Mesenchymal stem cell (in vitro differentiated cells and primary cell): ENCODE measurements at regions not wholly inside any gene's neighbourhood (a gene's known extent, or its start where the extent isn't known, plus 50 kb on each side); places are given as distances from the start of the nearest gene placed in this dataset.

Experiments used
- DNase-seq: peaks from one replicate; pipeline ENCODE4 v3.0.0-alpha.2; 2013
- H2AFZ ChIP-seq: one replicate; pipeline ENCODE4 v1.6.1; 2013; ENCODE audit warnings: low read depth, mild to moderate bottlenecking, control low read depth, inconsistent platforms, low read length, moderate library complexity
- H2AK5ac ChIP-seq: 2 replicates; pipeline ENCODE4 v1.6.1; 2013; ENCODE audit warnings: low read length, moderate library complexity, mild to moderate bottlenecking, inconsistent platforms; ENCODE audit not compliant: severe bottlenecking
- H2BK120ac ChIP-seq: one replicate; pipeline ENCODE4 v1.6.1; 2013; ENCODE audit warnings: low read depth, mild to moderate bottlenecking, inconsistent platforms, low read length, moderate library complexity
- H2BK12ac ChIP-seq, 2 experiments: one replicate each; pipeline ENCODE4 v1.6.1; 2013; ENCODE audit warnings: inconsistent platforms in 2 of 2, low read length in 2 of 2, mild to moderate bottlenecking in 2 of 2, moderate library complexity in 2 of 2, control low read depth in 1 of 2
- H2BK15ac ChIP-seq: one replicate; pipeline ENCODE4 v1.6.1; 2013; ENCODE audit warnings: mild to moderate bottlenecking, low read depth, inconsistent platforms; ENCODE audit not compliant: poor library complexity, severe bottlenecking
- H2BK5ac ChIP-seq: 2 replicates; pipeline ENCODE4 v1.6.1; 2013; ENCODE audit warnings: low read depth, mild to moderate bottlenecking, low read length, control low read depth, inconsistent platforms; ENCODE audit not compliant: poor library complexity, severe bottlenecking
- H3K14ac ChIP-seq, 2 experiments: one replicate each; pipeline ENCODE4 v1.6.1; 2013; ENCODE audit warnings: inconsistent platforms in 2 of 2, low read length in 2 of 2, control low read depth in 1 of 2, mild to moderate bottlenecking in 1 of 2, moderate library complexity in 1 of 2
- H3K18ac ChIP-seq, 2 experiments: one replicate each; pipeline ENCODE4 v1.6.1; 2013; ENCODE audit warnings: inconsistent platforms in 2 of 2, low read length in 2 of 2, control low read depth in 1 of 2, low read depth in 1 of 2, mild to moderate bottlenecking in 1 of 2
- H3K23ac ChIP-seq, 2 experiments: one replicate each; pipeline ENCODE4 v1.6.1; 2013; ENCODE audit warnings: inconsistent platforms in 2 of 2, low read length in 2 of 2, mild to moderate bottlenecking in 2 of 2, moderate library complexity in 2 of 2, control low read depth in 1 of 2
- H3K27ac ChIP-seq: 2 replicates; pipeline ENCODE4 v1.5.1; 2013; ENCODE audit warnings: mild to moderate bottlenecking, moderate library complexity, low read length, control low read depth, inconsistent platforms; ENCODE audit not compliant: poor library complexity, severe bottlenecking
- H3K27me3 ChIP-seq, 2 experiments: 2 replicates each; pipeline versions ENCODE4 v1.6.1 to v1.7.0; 2013; ENCODE audit warnings: low read length in 2 of 2, mild to moderate bottlenecking in 2 of 2, moderate library complexity in 2 of 2, control low read depth in 1 of 2, inconsistent platforms in 1 of 2; ENCODE audit not compliant: control insufficient read depth in 1 of 2, insufficient read depth in 1 of 2
- H3K36me3 ChIP-seq, 2 experiments: 2 replicates each; pipeline versions ENCODE4 v1.6.1 to v1.7.0; 2013; ENCODE audit warnings: low read length in 2 of 2, control low read depth in 1 of 2, inconsistent platforms in 1 of 2, low read depth in 1 of 2, mild to moderate bottlenecking in 1 of 2; ENCODE audit not compliant: insufficient read depth in 2 of 2, control insufficient read depth in 1 of 2
- H3K4ac ChIP-seq, 2 experiments: one replicate each; pipeline ENCODE4 v1.6.1; 2013; ENCODE audit warnings: inconsistent platforms in 2 of 2, low read length in 2 of 2, mild to moderate bottlenecking in 2 of 2, moderate library complexity in 2 of 2, control low read depth in 1 of 2, low read depth in 1 of 2
- H3K4me1 ChIP-seq: 2 replicates; pipeline ENCODE4 v1.6.1; 2013; ENCODE audit warnings: low read depth, low read length, control low read depth; ENCODE audit not compliant: control insufficient read depth, insufficient read depth
- H3K4me2 ChIP-seq: 2 replicates; pipeline ENCODE4 v1.6.1; 2013; ENCODE audit warnings: low read length, mild to moderate bottlenecking, inconsistent platforms; ENCODE audit not compliant: poor library complexity, severe bottlenecking
- H3K4me3 ChIP-seq, 2 experiments: 2 replicates each; pipeline versions ENCODE4 v1.5.1 to v1.7.0; 2013; ENCODE audit warnings: low read length in 2 of 2, mild to moderate bottlenecking in 2 of 2, control low read depth in 1 of 2, low read depth in 1 of 2; ENCODE audit not compliant: insufficient read depth in 1 of 2
- H3K79me1 ChIP-seq: replicated peaks from 2 replicates; pipeline ENCODE4 v1.6.1; 2013; ENCODE audit warnings: mild to moderate bottlenecking, control low read depth, low read length, inconsistent platforms; ENCODE audit not compliant: poor library complexity, severe bottlenecking
- H3K9ac ChIP-seq: 2 replicates; pipeline ENCODE4 v1.7.0; 2013; ENCODE audit warnings: mild to moderate bottlenecking, low read length, moderate library complexity
- H3K9me3 ChIP-seq: 2 replicates; pipeline ENCODE4 v1.7.0; 2013; ENCODE audit warnings: mild to moderate bottlenecking, low read length; ENCODE audit not compliant: control insufficient read depth
- H4K8ac ChIP-seq: one replicate; pipeline ENCODE4 v1.6.1; 2013; ENCODE audit warnings: inconsistent platforms, mild to moderate bottlenecking, low read length, moderate library complexity
- H4K91ac ChIP-seq: one replicate; pipeline ENCODE4 v1.6.1; 2013; ENCODE audit warnings: mild to moderate bottlenecking, low read length, inconsistent platforms
- WGBS: methylation state at CpG from one replicate; pipeline ENCODE4 v1.1.7; 2013; ENCODE audit warnings: mixed read lengths; 5-methylcytosine and 5-hydroxymethylcytosine counted together

GRCh38 chr17:71948703-71949422, 172.0 kb upstream of the SOX9 start:
- Histone ChIP-seq H3K4ac (no peak overlapping the region), H3K9me3 (no peaks in the 10 kb centered on the region), H3K4me2 (no peak overlapping the region), H3K4me3 (no peak overlapping the region), H3K27ac (no peak overlapping the region), H2BK120ac (no peak overlapping the region), H2BK15ac (no peak overlapping the region), H3K14ac (no peak overlapping the region), H2AFZ (no peak overlapping the region), H4K91ac (no peak overlapping the region), H3K79me1 (no peaks in the 10 kb centered on the region), H2BK5ac (no peak overlapping the region), H3K9ac (no peak overlapping the region), H4K8ac (no peak overlapping the region), H3K23ac (no peak overlapping the region), H3K27me3 (no peaks in the 10 kb centered on the region), H3K4me1 (no peaks in the 10 kb centered on the region), H3K36me3 (no peaks in the 10 kb centered on the region), H2BK12ac (no peak overlapping the region), H2AK5ac (no peak overlapping the region), H3K18ac (no peak overlapping the region)
- DNase-seq, result no peak
- WGBS, result 81% methylated on average over 4 of the region's 4 CpGs

- H2BK15ac ChIP-seq, result no peak overlapping the region
- no peak overlapping the region for H3K4ac ChIP-seq
- no peaks in the 10 kb centered on the region for H3K4me1 ChIP-seq
- H3K14ac ChIP-seq, result no peak overlapping the region
- H3K27ac ChIP-seq, result no peak overlapping the region
- no peak overlapping the region for H3K18ac ChIP-seq
- 92% methylated on average over 1 of the region's 2 CpGs for WGBS
- no peak overlapping the region for H2AK5ac ChIP-seq
- no peak overlapping the region for H3K4me3 ChIP-seq
- H2BK120ac ChIP-seq, result no peak overlapping the region
- no peaks in the 10 kb centered on the region for H3K27me3 ChIP-seq
- H3K4me2 ChIP-seq, result no peak overlapping the region
- no peaks in the 10 kb centered on the region for H3K79me1 ChIP-seq
- H2BK12ac ChIP-seq, result no peak overlapping the region
- no peak overlapping the region for H4K8ac ChIP-seq
- no peak for DNase-seq
- H4K91ac ChIP-seq, result no peak overlapping the region
- no peaks in the 10 kb centered on the region for H3K9me3 ChIP-seq
- H2BK5ac ChIP-seq, result no peak overlapping the region
- no peaks in the 10 kb centered on the region for H3K36me3 ChIP-seq
- no peak overlapping the region for H3K9ac ChIP-seq
- H3K23ac ChIP-seq, result no peak overlapping the region
- no peak overlapping the region for H2AFZ ChIP-seq
These were observed 161.7 kb upstream of the SOX9 start for GRCh38 chr17:71959154-71959553.

GRCh38 chr17:71963351-71963750, 157.5 kb upstream of the SOX9 start:
- H2BK5ac ChIP-seq, result no peak overlapping the region
- no peaks in the 10 kb centered on the region for H3K36me3 ChIP-seq
- no peaks in the 10 kb centered on the region for H3K4me1 ChIP-seq
- H3K18ac ChIP-seq, result no peak overlapping the region
- no peak for DNase-seq
- no peaks in the 10 kb centered on the region for H3K79me1 ChIP-seq
- no peak overlapping the region for H2AK5ac ChIP-seq
- H3K27ac ChIP-seq, result no peak overlapping the region
- H3K4ac ChIP-seq, result no peak overlapping the region
- H4K8ac ChIP-seq, result no peak overlapping the region
- no peak overlapping the region for H3K4me2 ChIP-seq
- no peak overlapping the region for H2BK120ac ChIP-seq
- H3K27me3 ChIP-seq, result no peaks in the 10 kb centered on the region
- no peak overlapping the region for H2BK15ac ChIP-seq
- no peak overlapping the region for H2AFZ ChIP-seq
- no peak overlapping the region for H4K91ac ChIP-seq
- H3K9ac ChIP-seq, result no peak overlapping the region
- H3K9me3 ChIP-seq, result no peaks in the 10 kb centered on the region
- H3K4me3 ChIP-seq, result no peak overlapping the region
- no peak overlapping the region for H3K23ac ChIP-seq
- H3K14ac ChIP-seq, result no peak overlapping the region
- peak overlapping the region in 1 of 2 experiments; percentile 22 for H2BK12ac ChIP-seq

- 94% methylated on average over 3 of the region's 4 CpGs for WGBS
- H3K27me3 ChIP-seq, result no peaks in the 10 kb centered on the region
These were observed 157.0 kb upstream of the SOX9 start for GRCh38 chr17:71963791-71964190.

More at GRCh38 chr17:71963791-71964190, 157.0 kb upstream of the SOX9 start:
- Histone ChIP-seq H2BK120ac (no peak overlapping the region), H2AFZ (no peak overlapping the region), H4K8ac (no peak overlapping the region), H3K9ac (no peak overlapping the region), H2AK5ac (no peak overlapping the region), H3K14ac (no peak overlapping the region), H3K4me1 (no peaks in the 10 kb centered on the region), H3K4me3 (no peak overlapping the region), H3K18ac (no peak overlapping the region), H2BK12ac (no peak overlapping the region), H3K4ac (no peak overlapping the region), H3K36me3 (no peaks in the 10 kb centered on the region), H3K23ac (no peak overlapping the region), H3K4me2 (no peak overlapping the region), H3K79me1 (no peaks in the 10 kb centered on the region), H3K27ac (no peak overlapping the region), H3K9me3 (no peaks in the 10 kb centered on the region), H2BK15ac (no peak overlapping the region), H2BK5ac (no peak overlapping the region), H4K91ac (no peak overlapping the region)
- DNase-seq, result no peak
